ENCODE measurements at regions not wholly inside any gene's neighbourhood (a gene's known extent, or its start where the extent isn't known, plus 50 kb on each side); places are given as distances from the start of the nearest gene placed in this dataset.

- no peak for DNase-seq
Observed at GRCh38 chr10:62681211-62681940, 123.1 kb upstream of the ADO start.

GRCh38 chr10:62684911-62685310 is 119.6 kb upstream of the ADO start:
- Histone ChIP-seq H3K36me3 (no peaks in the 10 kb centered on the region), H3K9me3 (no peaks in the 10 kb centered on the region), H3K27ac (no peak overlapping the region), H3K27me3 (no peaks in the 10 kb centered on the region), H3K4me1 (no peaks in the 10 kb centered on the region), H3K4me3 (no peak overlapping the region)
- intact Hi-C loops (cut with DNase I): no loop called here
- ATAC-seq: no peak
- no peak for DNase-seq
- TF ChIP-seq CTCF (IDR thresholded peaks at IDR 0.05) (no peak), POLR2A (IDR thresholded peaks at IDR 0.05) (no peak)
- 52% methylated on average over 5 of the region's 5 CpGs for WGBS (ENCODE audit: insufficient coverage, low coverage, low lambda C conversion rate, missing lambda C conversion rate)

More at GRCh38 chr10:62681211-62681940, 123.1 kb upstream of the ADO start:
- TF ChIP-seq CTCF (IDR thresholded peaks at IDR 0.05): no peak
- TF ChIP-seq POLR2A (IDR thresholded peaks at IDR 0.05): no peak
- Histone ChIP-seq H3K4me1 (no peaks in the 10 kb centered on the region), H3K27me3 (no peaks in the 10 kb centered on the region), H3K36me3 (no peaks in the 10 kb centered on the region), H3K27ac (no peak overlapping the region), H3K4me3 (no peak overlapping the region), H3K9me3 (no peaks in the 10 kb centered on the region)
- WGBS (ENCODE audit: insufficient coverage, low coverage, low lambda C conversion rate, missing lambda C conversion rate): 27% methylated on average over 8 of the region's 8 CpGs
- ATAC-seq: peak; percentile 21 to 42 (median 38)
- intact Hi-C loops (cut with DNase I): no loop called here

- no peaks in the 10 kb centered on the region for H3K36me3 ChIP-seq
- H3K27me3 ChIP-seq: no peaks in the 10 kb centered on the region
- H3K4me1 ChIP-seq: no peaks in the 10 kb centered on the region
- no peak for DNase-seq
- intact Hi-C loops (cut with DNase I): no loop called here
- TF ChIP-seq CTCF (IDR thresholded peaks at IDR 0.05) (no peak), POLR2A (IDR thresholded peaks at IDR 0.05) (no peak)
- peak in 1 of 4 donors; percentile 22 for ATAC-seq
- H3K4me3 ChIP-seq: no peak overlapping the region
- no peaks in the 10 kb centered on the region for H3K9me3 ChIP-seq
- H3K27ac ChIP-seq: no peak overlapping the region
Observed at GRCh38 chr10:62687230-62687748, 117.2 kb upstream of the ADO start.

GRCh38 chr10:62688971-62689700 is 115.4 kb upstream of the ADO start:
- ATAC-seq: peak in 1 of 4 donors; percentile 16
- intact Hi-C loops (cut with DNase I): no loop called here
- whole genome bisulfite sequencing (ENCODE audit: insufficient coverage, low coverage, low lambda C conversion rate, missing lambda C conversion rate): 62% methylated on average over 2 of the region's 2 CpGs
- Histone ChIP-seq H3K4me1 (no peaks in the 10 kb centered on the region), H3K9me3 (no peaks in the 10 kb centered on the region), H3K36me3 (no peaks in the 10 kb centered on the region), H3K4me3 (no peak overlapping the region), H3K27me3 (no peaks in the 10 kb centered on the region), H3K27ac (peak overlapping the region in 1 of 3 donors; percentile 31)
- no peak for DNase-seq
- TF ChIP-seq POLR2A (IDR thresholded peaks at IDR 0.05) (no peak), CTCF (IDR thresholded peaks at IDR 0.05) (no peak)

All from right lobe of liver (tissue), 6 donors.